AG08395 (cell line): ENCODE measurements at regions not wholly inside any gene's neighbourhood (a gene's known extent, or its start where the extent isn't known, plus 50 kb on each side); places are given as distances from the start of the nearest gene placed in this dataset.

Experiments used
- DNase-seq: peaks from one replicate; pipeline ENCODE4 v3.0.0; 2012; ENCODE audit warnings: mixed read lengths, low spot score

- no peak for DNase-seq
These were observed 79.7 kb upstream of the ELOVL6 start for GRCh38 chr4:110278127-110278526.

- peak; percentile 28 for DNase-seq
These were observed 77.5 kb upstream of the ELOVL6 start for GRCh38 chr4:110275871-110276270.

DNA sequence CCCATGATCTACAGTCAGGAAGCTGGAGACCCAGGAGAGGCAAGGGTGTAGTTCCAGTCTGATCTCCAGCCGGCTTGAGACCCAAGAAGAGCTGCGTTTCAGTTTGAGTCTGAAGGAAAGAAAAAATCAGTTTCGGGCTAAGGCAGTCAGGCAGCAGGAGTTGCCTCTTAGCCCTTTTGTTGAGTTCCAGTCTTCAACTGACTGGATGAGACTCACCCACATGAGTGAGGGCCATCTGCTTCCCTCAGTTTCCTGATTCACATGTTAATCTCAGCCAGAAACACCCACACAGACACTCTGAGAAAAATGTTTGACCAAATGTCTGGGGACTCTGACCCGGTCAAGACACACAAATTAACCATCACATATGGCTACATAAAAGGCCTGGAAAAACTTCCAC, 73.6 kb upstream of the ELOVL6 start:
- no peak for DNase-seq

DNA sequence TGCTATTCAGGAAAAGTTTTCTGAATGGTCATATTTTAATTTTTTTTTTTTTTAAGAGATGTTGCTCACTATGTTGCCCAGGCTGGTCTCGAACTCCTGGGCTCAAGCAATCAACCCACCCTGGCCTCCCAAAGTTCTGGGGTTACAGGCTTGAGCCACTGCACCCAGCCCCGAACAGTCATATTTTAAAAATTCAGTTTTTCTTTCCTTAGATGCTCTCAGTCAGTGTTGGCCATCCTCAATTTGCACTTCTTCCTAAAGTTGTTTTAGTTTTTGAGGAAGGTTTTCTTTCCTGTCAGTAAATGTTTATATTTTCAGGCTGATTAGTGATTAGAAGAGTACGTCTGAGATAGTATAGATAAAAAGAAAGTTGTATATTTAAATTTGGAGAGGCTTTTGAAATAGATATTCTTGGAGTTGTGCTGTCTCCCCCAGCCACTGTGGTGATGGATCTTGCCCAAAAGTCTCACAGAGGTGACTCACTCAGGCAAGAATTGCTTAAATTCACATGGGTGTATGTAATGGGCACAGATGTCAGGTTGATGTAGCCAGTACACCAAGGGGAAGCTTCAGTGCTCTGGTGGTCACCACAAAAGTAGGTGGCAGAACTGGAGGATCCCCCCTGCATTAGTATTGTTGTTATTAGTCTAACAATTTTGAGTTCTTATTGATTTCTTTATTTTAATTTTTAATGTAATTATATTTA, 72.2 kb upstream of the ELOVL6 start:
- DNase-seq, result peak; percentile 74

- DNase-seq, result no peak
These were observed 70.4 kb upstream of the ELOVL6 start for GRCh38 chr4:110268790-110269189.

GRCh38 chr4:110268352-110268751, 69.9 kb upstream of the ELOVL6 start:
- no peak for DNase-seq

DNA sequence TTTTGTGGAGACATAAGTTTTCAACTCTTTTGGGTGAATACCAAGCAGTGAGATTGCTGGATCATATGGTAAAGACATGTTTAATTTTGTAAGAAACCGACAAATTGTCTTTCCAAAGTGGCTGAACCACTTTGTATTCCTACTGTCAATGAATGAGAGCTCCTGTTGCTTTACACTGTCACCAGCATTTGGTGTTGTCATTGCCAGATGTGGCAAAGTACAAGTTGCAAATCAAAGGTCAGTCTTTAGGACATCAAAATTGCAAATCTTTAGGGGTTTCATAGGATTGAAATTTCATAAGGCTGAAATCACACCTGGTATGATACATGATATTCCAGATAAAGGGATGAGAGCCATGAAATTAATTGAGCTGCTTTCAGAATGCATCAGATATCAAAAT, 67.7 kb upstream of the ELOVL6 start:
- no peak for DNase-seq

DNA sequence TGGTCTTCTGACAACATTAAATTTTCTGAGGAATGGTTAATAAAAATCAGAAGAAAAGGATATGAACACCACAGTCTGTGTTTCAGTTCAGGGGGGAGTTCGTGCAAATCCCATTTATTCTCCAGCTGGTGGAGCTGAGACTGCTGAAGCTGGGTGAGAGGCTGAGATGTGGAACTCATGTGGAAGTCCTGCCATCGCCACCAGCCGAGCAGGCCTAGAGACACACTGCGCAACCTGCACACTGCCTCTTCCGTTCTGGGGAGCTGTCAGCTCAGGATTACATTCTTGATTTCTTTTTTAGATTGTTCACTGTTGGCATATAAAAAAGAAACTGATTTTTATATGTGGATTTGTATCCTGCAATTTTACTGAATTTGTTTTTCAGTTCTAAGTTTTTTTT, 66.6 kb upstream of the ELOVL6 start:
- no peak for DNase-seq

DNA sequence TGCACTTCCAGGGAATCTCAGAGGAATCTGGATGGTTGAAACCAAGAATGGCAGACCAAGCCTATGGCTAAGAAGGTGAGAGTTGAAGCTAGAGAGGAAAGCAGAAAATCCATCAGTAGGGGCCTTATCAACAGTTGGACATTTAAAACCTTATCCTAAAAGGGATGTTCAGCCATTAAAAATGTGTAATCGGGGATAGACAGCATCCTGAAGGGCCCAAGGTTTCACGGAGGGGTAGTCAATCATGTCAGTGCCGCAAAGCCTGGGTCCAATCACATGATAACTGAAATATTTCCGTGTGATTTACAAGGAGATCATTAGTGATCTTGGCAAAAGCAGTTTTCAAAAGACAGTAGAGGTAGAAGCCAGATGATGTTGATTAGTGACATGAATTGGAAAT, 61.9 kb upstream of the ELOVL6 start:
- DNase-seq, result no peak

DNA sequence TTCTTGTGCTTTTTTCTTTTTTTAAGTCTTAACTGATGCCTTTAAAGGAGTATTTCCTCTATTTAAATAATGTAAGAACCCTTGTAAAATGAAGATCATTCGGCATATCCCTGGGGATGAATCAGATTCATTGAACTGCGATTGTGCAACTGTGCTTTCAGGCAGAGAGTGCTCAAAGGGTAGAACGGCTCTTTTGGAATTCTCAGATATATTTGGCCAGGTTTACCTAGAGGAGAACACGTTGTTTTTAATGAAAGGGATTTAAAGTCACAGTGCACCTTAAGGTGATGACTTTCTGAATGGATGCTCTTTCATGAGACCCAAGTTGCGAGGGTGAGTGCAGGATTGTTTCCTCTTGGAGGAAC, 51.6 kb upstream of the ELOVL6 start:
- no peak for DNase-seq

DNA sequence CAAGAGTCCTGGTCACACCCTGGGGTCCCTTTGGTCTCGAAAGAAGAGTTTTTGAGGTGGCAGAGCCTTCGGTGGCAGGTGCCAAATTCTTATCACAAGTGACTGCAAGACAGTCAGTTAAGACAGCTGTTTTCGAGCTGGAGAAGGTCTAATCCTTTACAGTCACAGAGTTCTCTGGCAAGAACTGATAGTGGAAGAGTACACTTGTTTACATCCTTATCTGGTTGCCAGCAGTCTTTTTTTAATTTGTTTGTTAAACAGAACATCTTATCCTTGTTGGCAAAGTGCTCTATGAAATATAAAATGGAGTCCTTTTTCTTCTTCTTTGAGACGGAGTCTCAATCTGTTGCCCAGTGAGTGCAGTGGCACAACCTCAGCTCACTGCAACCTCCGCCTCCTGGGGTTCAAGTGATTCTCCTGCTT, 50.4 kb upstream of the ELOVL6 start:
- DNase-seq, result no peak
